Uterus (tissue), 3 donors: ENCODE measurements at regions not wholly inside any gene's neighbourhood (a gene's known extent, or its start where the extent isn't known, plus 50 kb on each side); places are given as distances from the start of the nearest gene placed in this dataset.

Experiments used
- DNase-seq, 2 donors: peaks; one replicate each; pipeline ENCODE4 v3.0.0-alpha.2; 2019 to 2020
- H3K27ac ChIP-seq, 2 donors: fragments of 200-600 bp; sonication (generic); 1 replicate in 1 of 2; 2 replicates in 1 of 2; pipeline ENCODE4 v1.5.1; 2016 to 2018
- H3K27me3 ChIP-seq, 2 donors: fragments of 200-600 bp; sonication (generic); one replicate each; pipeline ENCODE4 v1.5.1; 2018 to 2019; ENCODE audit warnings: control low read depth in 1 of 2
- H3K36me3 ChIP-seq, 2 donors: fragments of 200-600 bp; sonication (generic); one replicate each; pipeline ENCODE4 v1.5.1; 2019; ENCODE audit warnings: control low read depth in 1 of 2
- H3K4me1 ChIP-seq, 2 donors: fragments of 200-600 bp; sonication (generic); one replicate each; pipeline ENCODE4 v1.5.1; 2018 to 2019; ENCODE audit warnings: control low read depth in 1 of 2
- H3K4me3 ChIP-seq, 2 donors: fragments of 200-600 bp; sonication (generic); 1 replicate in 1 of 2; 2 replicates in 1 of 2; pipeline ENCODE4 v1.5.1; 2018 to 2019; ENCODE audit warnings: mild to moderate bottlenecking in 1 of 2
- H3K9me3 ChIP-seq, 2 donors: fragments of 200-600 bp; sonication (generic); one replicate each; pipeline ENCODE4 v1.5.1; 2019; ENCODE audit warnings: control low read depth in 1 of 2
- POLR2A ChIP-seq, 2 donors: fragments of 450-650 bp; IDR thresholded peaks; one replicate each; pipeline ENCODE4 v1.6.1; 2016; ENCODE audit warnings: antibody characterized with exemption in 2 of 2, mild to moderate bottlenecking in 1 of 2, moderate library complexity in 1 of 2
- intact Hi-C: fragments of 100-400 bp; cut with DNase I; formaldehyde crosslinking; loops from one replicate; pipeline ENCODE4 v1.15.1; 2023; ENCODE audit warnings: low total_unique reads
- TF ChIP-seq, protein P1 (sequence below), 4 experiments: fragments of 200-600 bp in 2 of 4; fragments of 450-650 bp in 2 of 4; sonication (generic) in 2 of 4; IDR thresholded peaks; one replicate each; pipeline ENCODE4 v1.5.1; 2016 to 2019; ENCODE audit warnings: antibody characterized with exemption in 4 of 4, mild to moderate bottlenecking in 2 of 4, moderate library complexity in 1 of 4
- donor health status: DM: yes; HTN: yes; CAD: no.

DNA sequence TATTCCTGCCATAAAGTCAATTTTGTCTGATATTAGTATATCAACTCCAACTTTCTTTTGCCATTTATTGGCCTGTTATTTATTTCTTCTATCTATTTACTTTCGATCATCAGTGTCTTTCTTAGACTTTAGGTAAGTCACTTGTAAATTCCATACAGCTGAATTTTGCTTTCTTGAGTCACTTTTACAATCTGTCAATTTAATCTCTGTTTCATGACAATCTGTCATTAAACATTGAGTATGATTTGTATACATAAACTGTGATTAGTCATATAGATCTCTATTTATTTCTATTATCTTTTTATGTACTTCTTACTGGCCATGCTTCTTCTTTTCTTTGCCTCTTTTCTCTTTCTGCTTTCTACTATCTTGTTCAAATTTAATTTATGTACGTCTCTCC is 160.1 kb downstream of the TMA16 start:
- H3K4me1 ChIP-seq, result no peaks in the 10 kb centered on the region
- H3K27ac ChIP-seq, result no peak overlapping the region
- no peaks in the 10 kb centered on the region for H3K9me3 ChIP-seq
- no peak overlapping the region for H3K4me3 ChIP-seq
- H3K36me3 ChIP-seq, result no peaks in the 10 kb centered on the region
- intact Hi-C loops, result no loop called here
- TF ChIP-seq, protein P1, sequence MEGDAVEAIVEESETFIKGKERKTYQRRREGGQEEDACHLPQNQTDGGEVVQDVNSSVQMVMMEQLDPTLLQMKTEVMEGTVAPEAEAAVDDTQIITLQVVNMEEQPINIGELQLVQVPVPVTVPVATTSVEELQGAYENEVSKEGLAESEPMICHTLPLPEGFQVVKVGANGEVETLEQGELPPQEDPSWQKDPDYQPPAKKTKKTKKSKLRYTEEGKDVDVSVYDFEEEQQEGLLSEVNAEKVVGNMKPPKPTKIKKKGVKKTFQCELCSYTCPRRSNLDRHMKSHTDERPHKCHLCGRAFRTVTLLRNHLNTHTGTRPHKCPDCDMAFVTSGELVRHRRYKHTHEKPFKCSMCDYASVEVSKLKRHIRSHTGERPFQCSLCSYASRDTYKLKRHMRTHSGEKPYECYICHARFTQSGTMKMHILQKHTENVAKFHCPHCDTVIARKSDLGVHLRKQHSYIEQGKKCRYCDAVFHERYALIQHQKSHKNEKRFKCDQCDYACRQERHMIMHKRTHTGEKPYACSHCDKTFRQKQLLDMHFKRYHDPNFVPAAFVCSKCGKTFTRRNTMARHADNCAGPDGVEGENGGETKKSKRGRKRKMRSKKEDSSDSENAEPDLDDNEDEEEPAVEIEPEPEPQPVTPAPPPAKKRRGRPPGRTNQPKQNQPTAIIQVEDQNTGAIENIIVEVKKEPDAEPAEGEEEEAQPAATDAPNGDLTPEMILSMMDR (IDR thresholded peaks at IDR 0.05), result no peak
- TF ChIP-seq POLR2A (IDR thresholded peaks at IDR 0.05), result no peak
- DNase-seq, result no peak
- H3K27me3 ChIP-seq, result no peaks in the 10 kb centered on the region

DNA sequence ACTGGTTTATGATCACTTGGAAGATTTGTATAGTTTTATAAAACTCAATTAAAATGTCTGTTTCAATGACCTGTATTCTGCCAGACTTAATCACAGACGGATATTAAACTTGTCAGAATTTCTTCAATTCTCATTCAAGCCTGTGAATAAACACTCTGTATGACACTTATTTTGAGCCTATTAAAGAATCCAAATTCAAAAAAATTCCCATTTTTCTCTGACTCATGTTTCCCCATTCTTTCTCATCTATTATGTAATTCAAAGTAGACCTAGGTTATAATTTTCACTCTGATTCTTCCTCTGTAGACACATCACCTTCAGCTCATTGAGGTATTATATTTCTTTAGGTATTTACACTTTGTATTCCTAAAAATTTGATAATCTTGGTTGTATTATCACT is 166.1 kb downstream of the TMA16 start:
- H3K36me3 ChIP-seq, result no peaks in the 10 kb centered on the region
- DNase-seq, result no peak
- intact Hi-C loops, result no loop called here
- no peaks in the 10 kb centered on the region for H3K9me3 ChIP-seq
- no peaks in the 10 kb centered on the region for H3K27me3 ChIP-seq
- no peak overlapping the region for H3K27ac ChIP-seq
- no peaks in the 10 kb centered on the region for H3K4me1 ChIP-seq
- no peak overlapping the region for H3K4me3 ChIP-seq
- no peak for TF ChIP-seq POLR2A (IDR thresholded peaks at IDR 0.05)
- TF ChIP-seq, protein P1 (IDR thresholded peaks at IDR 0.05), result no peak

DNA sequence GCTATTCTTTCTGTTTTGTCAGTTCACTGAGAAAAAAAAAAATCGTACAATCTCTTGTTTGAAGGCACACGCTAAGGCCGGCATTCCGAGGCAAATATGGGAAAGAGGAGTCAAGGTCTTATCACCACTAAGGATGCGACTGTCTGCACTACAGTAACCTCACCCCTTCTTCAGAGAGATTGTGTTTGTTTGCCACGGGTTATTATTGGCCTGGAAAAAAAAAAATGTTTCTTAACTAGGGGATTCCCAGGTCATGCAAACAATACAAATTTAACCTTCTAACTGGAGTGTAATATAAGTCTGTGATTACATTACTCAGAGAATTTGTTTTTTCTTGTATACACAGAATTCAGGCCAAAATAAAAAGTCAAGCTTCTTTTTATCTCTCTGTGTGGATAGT is 168.3 kb downstream of the TMA16 start:
- no peak for DNase-seq
- no peaks in the 10 kb centered on the region for H3K36me3 ChIP-seq
- no peaks in the 10 kb centered on the region for H3K27me3 ChIP-seq
- no peak overlapping the region for H3K4me3 ChIP-seq
- TF ChIP-seq, protein P1 (IDR thresholded peaks at IDR 0.05), result no peak
- TF ChIP-seq POLR2A (IDR thresholded peaks at IDR 0.05), result no peak
- no peaks in the 10 kb centered on the region for H3K4me1 ChIP-seq
- no peak overlapping the region for H3K27ac ChIP-seq
- intact Hi-C loops, result no loop called here
- H3K9me3 ChIP-seq, result no peaks in the 10 kb centered on the region

DNA sequence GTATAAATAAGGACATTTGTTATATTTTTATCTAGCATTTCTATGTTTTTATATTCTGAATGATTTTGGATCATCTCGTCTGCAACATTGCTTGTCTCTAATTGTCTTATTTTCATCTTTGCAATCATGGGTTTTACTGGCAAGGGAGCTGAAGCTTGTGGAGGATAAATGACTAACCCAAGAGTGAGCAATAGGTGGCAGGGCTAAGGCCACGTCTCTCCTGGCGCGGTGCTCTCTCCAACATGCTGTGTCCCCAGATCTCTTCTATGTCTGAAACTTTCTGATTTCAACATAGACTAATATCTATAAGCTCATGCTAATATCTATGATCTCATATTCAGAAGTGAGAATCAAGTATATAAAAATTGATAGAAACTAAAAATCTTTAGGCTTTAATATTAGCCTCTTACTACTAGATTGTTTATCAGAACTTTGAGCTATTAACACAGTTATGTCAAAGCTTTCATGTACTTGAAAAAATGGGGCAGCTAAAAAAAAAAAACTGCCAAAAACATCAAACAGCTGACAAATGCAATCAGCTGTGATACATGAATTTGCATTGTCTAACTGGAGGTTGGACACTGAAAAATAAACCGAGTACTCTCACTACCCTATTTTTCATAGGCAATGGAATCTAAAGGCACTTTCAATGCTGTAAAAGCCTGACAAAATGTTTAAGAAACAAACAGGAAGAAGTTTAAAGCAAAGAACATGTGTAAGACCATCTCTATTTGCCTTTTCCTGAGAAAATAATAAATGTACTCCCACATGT is 169.2 kb downstream of the TMA16 start:
- Histone ChIP-seq H3K27me3 (no peaks in the 10 kb centered on the region), H3K4me1 (no peaks in the 10 kb centered on the region), H3K36me3 (no peaks in the 10 kb centered on the region), H3K27ac (no peak overlapping the region), H3K9me3 (no peaks in the 10 kb centered on the region), H3K4me3 (no peak overlapping the region)
- DNase-seq, result no peak
- intact Hi-C loops, result no loop called here
- TF ChIP-seq, protein P1 (IDR thresholded peaks at IDR 0.05), result no peak
- no peak for TF ChIP-seq POLR2A (IDR thresholded peaks at IDR 0.05)

DNA sequence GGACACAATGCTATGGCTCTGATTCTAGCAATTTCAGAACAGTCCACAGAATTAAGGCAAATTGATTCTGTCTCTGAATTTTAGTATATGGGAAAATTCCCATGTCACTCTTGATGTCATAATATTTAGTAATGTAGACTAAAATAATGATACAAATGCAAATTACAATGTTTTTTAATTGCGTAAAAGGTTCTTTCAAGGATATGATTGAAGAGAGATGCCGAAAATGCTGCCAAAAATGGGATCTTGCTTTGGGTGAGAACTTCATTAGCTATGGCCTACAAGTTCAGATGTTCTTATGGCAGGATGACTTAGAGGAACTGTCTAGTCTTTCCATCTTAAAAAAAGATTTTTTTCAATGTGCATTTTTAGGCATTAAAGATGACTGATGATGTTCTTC is 170.6 kb downstream of the TMA16 start:
- Histone ChIP-seq H3K27me3 (no peaks in the 10 kb centered on the region), H3K4me1 (no peaks in the 10 kb centered on the region), H3K36me3 (no peaks in the 10 kb centered on the region), H3K27ac (no peak overlapping the region), H3K9me3 (no peaks in the 10 kb centered on the region), H3K4me3 (no peak overlapping the region)
- no peak for DNase-seq
- intact Hi-C loops, result no loop called here
- TF ChIP-seq POLR2A (IDR thresholded peaks at IDR 0.05), result no peak
- TF ChIP-seq, protein P1 (IDR thresholded peaks at IDR 0.05), result no peak
